ENCODE measurements at regions not wholly inside any gene's neighbourhood (a gene's known extent, or its start where the extent isn't known, plus 50 kb on each side); places are given as distances from the start of the nearest gene placed in this dataset.

DNA sequence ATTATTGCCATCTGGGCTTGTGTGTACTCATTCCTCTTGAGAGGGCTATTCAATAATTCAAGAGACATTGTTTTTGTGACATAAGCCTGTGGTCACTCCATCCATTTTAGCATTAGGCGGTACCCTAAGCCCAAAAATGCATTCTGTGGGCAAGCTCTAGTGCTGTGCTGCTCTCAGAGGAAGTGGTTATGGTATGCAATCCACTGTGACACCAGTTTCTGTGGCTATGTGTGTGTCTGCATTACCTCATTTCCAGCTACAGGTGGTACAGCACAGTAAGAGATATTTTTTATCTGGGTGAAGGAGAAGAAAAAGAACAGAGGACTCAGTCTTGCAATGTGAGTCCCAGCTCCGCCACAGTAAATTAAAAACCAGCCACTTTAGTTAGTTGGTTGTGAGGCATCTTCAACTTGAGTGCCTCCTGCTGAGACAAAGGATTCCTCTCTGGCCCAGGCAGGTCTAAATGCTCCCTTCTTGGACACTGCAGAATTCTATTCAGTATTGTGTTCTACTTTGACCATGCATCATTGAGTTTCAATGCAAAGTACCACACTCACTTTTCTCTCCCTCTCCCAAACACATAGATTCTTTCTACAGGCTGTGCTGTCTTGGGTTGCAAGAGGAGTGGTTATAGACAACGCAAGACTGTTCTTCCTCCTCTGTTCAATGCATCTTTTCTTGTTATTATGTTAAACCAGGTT lies 777.8 kb upstream of the BRINP3 start:
- TF ChIP-seq TCF4 (CRISPR knock-in tag; IDR thresholded peaks at IDR 0.05; ENCODE audit: borderline replicate concordance) (no peak), ZFP30 (CRISPR knock-in tag; IDR thresholded peaks at IDR 0.05) (no peak), GLIS3 (CRISPR knock-in tag; IDR thresholded peaks at IDR 0.05) (no peak), OSR1 (CRISPR knock-in tag; IDR thresholded peaks at IDR 0.05) (no peak), ZC3H10 (CRISPR knock-in tag; IDR thresholded peaks at IDR 0.05) (no peak), ISL1 (CRISPR knock-in tag; IDR thresholded peaks at IDR 0.05) (no peak), RARB (CRISPR knock-in tag; IDR thresholded peaks at IDR 0.05) (no peak), SNAI2 (CRISPR knock-in tag; IDR thresholded peaks at IDR 0.05) (no peak), ESRRG (CRISPR knock-in tag; IDR thresholded peaks at IDR 0.05) (no peak), BACH2 (CRISPR knock-in tag; IDR thresholded peaks at IDR 0.05; ENCODE audit: borderline replicate concordance) (no peak), ZNF565 (CRISPR knock-in tag; conservative IDR thresholded peaks at IDR 0.05; ENCODE audit: low read depth) (no peak), PPARA (CRISPR knock-in tag; IDR thresholded peaks at IDR 0.05; ENCODE audit: borderline replicate concordance) (no peak), TOX (CRISPR knock-in tag; IDR thresholded peaks at IDR 0.05; ENCODE audit: borderline replicate concordance) (no peak)
- TF ChIP-seq, protein P1, sequence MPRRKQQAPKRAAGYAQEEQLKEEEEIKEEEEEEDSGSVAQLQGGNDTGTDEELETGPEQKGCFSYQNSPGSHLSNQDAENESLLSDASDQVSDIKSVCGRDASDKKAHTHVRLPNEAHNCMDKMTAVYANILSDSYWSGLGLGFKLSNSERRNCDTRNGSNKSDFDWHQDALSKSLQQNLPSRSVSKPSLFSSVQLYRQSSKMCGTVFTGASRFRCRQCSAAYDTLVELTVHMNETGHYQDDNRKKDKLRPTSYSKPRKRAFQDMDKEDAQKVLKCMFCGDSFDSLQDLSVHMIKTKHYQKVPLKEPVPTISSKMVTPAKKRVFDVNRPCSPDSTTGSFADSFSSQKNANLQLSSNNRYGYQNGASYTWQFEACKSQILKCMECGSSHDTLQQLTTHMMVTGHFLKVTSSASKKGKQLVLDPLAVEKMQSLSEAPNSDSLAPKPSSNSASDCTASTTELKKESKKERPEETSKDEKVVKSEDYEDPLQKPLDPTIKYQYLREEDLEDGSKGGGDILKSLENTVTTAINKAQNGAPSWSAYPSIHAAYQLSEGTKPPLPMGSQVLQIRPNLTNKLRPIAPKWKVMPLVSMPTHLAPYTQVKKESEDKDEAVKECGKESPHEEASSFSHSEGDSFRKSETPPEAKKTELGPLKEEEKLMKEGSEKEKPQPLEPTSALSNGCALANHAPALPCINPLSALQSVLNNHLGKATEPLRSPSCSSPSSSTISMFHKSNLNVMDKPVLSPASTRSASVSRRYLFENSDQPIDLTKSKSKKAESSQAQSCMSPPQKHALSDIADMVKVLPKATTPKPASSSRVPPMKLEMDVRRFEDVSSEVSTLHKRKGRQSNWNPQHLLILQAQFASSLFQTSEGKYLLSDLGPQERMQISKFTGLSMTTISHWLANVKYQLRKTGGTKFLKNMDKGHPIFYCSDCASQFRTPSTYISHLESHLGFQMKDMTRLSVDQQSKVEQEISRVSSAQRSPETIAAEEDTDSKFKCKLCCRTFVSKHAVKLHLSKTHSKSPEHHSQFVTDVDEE (CRISPR knock-in tag; IDR thresholded peaks at IDR 0.05) = no peak
- TF ChIP-seq, protein P2, sequence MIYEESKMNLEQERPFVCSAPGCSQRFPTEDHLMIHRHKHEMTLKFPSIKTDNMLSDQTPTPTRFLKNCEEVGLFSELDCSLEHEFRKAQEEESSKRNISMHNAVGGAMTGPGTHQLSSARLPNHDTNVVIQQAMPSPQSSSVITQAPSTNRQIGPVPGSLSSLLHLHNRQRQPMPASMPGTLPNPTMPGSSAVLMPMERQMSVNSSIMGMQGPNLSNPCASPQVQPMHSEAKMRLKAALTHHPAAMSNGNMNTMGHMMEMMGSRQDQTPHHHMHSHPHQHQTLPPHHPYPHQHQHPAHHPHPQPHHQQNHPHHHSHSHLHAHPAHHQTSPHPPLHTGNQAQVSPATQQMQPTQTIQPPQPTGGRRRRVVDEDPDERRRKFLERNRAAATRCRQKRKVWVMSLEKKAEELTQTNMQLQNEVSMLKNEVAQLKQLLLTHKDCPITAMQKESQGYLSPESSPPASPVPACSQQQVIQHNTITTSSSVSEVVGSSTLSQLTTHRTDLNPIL (CRISPR knock-in tag; IDR thresholded peaks at IDR 0.05; ENCODE audit: low read depth) = no peak
- TF ChIP-seq, protein P3, sequence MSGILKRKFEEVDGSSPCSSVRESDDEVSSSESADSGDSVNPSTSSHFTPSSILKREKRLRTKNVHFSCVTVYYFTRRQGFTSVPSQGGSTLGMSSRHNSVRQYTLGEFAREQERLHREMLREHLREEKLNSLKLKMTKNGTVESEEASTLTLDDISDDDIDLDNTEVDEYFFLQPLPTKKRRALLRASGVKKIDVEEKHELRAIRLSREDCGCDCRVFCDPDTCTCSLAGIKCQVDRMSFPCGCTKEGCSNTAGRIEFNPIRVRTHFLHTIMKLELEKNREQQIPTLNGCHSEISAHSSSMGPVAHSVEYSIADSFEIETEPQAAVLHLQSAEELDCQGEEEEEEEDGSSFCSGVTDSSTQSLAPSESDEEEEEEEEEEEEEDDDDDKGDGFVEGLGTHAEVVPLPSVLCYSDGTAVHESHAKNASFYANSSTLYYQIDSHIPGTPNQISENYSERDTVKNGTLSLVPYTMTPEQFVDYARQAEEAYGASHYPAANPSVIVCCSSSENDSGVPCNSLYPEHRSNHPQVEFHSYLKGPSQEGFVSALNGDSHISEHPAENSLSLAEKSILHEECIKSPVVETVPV (CRISPR knock-in tag; IDR thresholded peaks at IDR 0.05) = no peak
- TF ChIP-seq, protein P4, sequence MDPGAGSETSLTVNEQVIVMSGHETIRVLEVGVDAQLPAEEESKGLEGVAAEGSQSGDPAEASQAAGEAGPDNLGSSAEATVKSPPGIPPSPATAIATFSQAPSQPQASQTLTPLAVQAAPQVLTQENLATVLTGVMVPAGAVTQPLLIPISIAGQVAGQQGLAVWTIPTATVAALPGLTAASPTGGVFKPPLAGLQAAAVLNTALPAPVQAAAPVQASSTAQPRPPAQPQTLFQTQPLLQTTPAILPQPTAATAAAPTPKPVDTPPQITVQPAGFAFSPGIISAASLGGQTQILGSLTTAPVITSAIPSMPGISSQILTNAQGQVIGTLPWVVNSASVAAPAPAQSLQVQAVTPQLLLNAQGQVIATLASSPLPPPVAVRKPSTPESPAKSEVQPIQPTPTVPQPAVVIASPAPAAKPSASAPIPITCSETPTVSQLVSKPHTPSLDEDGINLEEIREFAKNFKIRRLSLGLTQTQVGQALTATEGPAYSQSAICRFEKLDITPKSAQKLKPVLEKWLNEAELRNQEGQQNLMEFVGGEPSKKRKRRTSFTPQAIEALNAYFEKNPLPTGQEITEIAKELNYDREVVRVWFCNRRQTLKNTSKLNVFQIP (CRISPR knock-in tag; IDR thresholded peaks at IDR 0.05; ENCODE audit: borderline replicate concordance, low read depth) = no peak
- no peak for ATAC-seq

DNA sequence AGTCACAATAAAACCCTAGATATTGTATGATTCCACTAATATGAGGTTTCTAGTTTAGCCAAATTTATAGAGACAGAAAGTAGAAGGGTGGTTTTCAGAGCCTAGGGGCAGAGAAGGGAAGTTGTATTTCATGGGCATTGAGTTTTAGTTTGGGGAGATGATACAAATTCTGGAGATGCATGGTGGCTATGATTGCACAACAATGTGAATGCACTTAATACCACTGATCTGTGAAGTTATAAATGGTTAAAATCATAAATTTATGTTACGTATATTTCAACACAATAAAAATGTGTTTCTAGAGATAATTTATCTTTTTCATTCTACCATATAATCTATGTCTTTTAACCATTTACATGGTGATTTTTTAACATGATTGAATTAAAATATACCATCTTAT lies 779.3 kb upstream of the BRINP3 start:
- ATAC-seq = no peak
- TF ChIP-seq BACH2 (CRISPR knock-in tag; IDR thresholded peaks at IDR 0.05; ENCODE audit: borderline replicate concordance) (no peak), CSDC2 (CRISPR knock-in tag; IDR thresholded peaks at IDR 0.05) (no peak), TCF4 (CRISPR knock-in tag; IDR thresholded peaks at IDR 0.05; ENCODE audit: borderline replicate concordance) (no peak), OSR1 (CRISPR knock-in tag; IDR thresholded peaks at IDR 0.05) (no peak), ISL1 (CRISPR knock-in tag; IDR thresholded peaks at IDR 0.05) (no peak)
- TF ChIP-seq, protein P1 (CRISPR knock-in tag; IDR thresholded peaks at IDR 0.05) = no peak

DNA sequence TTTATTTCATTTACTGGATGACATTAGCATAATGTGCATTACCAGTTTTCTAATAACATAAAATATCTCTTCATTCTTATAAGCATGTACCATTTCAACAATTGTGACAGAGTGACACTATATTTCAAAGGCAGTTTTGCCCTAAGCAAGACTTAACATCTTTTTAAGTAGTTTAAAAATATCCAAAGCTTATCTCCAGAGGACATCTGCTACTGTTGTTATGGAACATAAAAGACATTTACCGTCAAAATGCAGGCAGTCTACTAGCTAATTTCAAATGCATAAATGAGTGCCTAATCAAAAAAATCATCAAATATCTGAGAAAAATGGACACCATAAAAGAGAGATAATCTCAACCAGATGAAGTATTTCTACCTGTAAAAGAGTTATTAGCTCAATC lies 782.4 kb upstream of the BRINP3 start:
- no peak for ATAC-seq
- no peak for TF ChIP-seq ESRRG (CRISPR knock-in tag; IDR thresholded peaks at IDR 0.05)
- TF ChIP-seq, protein P2 (CRISPR knock-in tag; IDR thresholded peaks at IDR 0.05; ENCODE audit: low read depth) = no peak
- TF ChIP-seq OSR1 (CRISPR knock-in tag; IDR thresholded peaks at IDR 0.05) = no peak
- TF ChIP-seq ZNF70 (CRISPR knock-in tag; IDR thresholded peaks at IDR 0.05) = no peak
- no peak for TF ChIP-seq TOX (CRISPR knock-in tag; IDR thresholded peaks at IDR 0.05; ENCODE audit: borderline replicate concordance)
- TF ChIP-seq ZFP3 (CRISPR knock-in tag; IDR thresholded peaks at IDR 0.05) = no peak
- TF ChIP-seq ZNF8 (CRISPR knock-in tag; IDR thresholded peaks at IDR 0.05) = no peak
- no peak for TF ChIP-seq PPARA (CRISPR knock-in tag; IDR thresholded peaks at IDR 0.05; ENCODE audit: borderline replicate concordance)

Measured in SK-N-SH treated with all-trans-retinoic acid at 6 μM for 48 hours (cell line).